ENCODE measurements at regions not wholly inside any gene's neighbourhood (a gene's known extent, or its start where the extent isn't known, plus 50 kb on each side); places are given as distances from the start of the nearest gene placed in this dataset.

GRCh38 chr10:60576130-60577069 lies 186.7 kb upstream of the ANK3 start:
- TF ChIP-seq, protein P1, sequence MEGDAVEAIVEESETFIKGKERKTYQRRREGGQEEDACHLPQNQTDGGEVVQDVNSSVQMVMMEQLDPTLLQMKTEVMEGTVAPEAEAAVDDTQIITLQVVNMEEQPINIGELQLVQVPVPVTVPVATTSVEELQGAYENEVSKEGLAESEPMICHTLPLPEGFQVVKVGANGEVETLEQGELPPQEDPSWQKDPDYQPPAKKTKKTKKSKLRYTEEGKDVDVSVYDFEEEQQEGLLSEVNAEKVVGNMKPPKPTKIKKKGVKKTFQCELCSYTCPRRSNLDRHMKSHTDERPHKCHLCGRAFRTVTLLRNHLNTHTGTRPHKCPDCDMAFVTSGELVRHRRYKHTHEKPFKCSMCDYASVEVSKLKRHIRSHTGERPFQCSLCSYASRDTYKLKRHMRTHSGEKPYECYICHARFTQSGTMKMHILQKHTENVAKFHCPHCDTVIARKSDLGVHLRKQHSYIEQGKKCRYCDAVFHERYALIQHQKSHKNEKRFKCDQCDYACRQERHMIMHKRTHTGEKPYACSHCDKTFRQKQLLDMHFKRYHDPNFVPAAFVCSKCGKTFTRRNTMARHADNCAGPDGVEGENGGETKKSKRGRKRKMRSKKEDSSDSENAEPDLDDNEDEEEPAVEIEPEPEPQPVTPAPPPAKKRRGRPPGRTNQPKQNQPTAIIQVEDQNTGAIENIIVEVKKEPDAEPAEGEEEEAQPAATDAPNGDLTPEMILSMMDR (conservative IDR thresholded peaks at IDR 0.05) = no peak
- no peak for TF ChIP-seq EZH2 (IDR thresholded peaks at IDR 0.05; ENCODE audit: low read depth)

Measured in PC-9 (cell line).